KBM-7 (cell line): ENCODE measurements at regions not wholly inside any gene's neighbourhood (a gene's known extent, or its start where the extent isn't known, plus 50 kb on each side); places are given as distances from the start of the nearest gene placed in this dataset.
A peak's percentile ranks its signal among the peaks of the same experiment; 100 is the strongest.
"Not testable (repeated sequence)": the region's sequence is repeated elsewhere in the genome, so short reads cannot be mapped to it uniquely, and the experiment has no call there.

ENCODE experiments used
- DNase-seq: peaks from one replicate; pipeline ENCODE4 v3.0.0-alpha.2; 2015
- in situ Hi-C: fragments of 300-500 bp; cut with MboI; formaldehyde crosslinking; loops from 2 replicates; pipeline ENCODE4 v1.14.3; 2020; ENCODE audit warnings: low sequenced_read_pairs, low pct_unique_long_range_greater_than_20kb, mixed read lengths

DNA sequence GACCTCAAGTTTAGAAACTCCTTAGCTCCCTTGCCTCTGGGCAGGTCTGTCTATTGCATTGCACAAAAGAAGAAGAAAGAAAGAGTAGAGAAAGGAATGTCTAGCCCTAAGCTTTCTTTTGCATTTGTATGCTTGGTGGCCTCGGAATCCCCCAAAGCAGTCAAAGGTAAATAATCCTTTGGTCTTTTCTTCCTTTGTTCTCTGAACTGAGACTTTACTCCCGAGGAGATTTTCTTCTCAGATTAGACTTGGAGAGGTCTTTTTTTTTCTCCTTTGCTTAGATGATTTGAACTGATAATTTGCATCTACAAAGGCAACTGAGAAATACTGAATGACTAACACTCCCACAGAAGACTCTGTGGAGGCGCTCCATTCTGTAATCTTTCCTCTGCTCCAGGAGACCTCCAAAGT is 93.2 kb downstream of the AKR1D1 start:
- in situ Hi-C loops: no loop called here
- no peak for DNase-seq

DNA sequence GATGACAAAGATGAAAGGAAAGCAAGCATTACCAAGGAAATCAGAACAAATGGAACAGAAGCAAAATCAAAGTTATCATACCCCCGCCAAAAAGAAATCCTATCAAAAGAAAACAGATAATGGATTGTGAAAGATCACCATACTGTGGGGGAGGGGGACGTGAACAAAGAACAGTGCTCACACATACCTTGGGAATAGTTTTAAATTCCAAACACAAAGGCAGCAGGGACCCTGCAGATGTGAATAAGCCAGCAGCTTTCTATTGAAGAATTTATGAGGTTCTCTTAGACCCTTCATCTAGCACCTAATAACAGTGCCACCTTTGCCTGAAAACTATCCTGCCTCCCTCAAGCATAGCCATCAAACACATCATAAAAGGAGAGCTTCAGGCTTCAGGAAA is 94.0 kb downstream of the AKR1D1 start:
- no peak for DNase-seq
- in situ Hi-C loops: no loop called here

GRCh38 chr7:138170959-138171703 is 94.9 kb downstream of the AKR1D1 start:
- in situ Hi-C loops: no loop called here
- DNase-seq: no peak

- in situ Hi-C loops: no loop called here
- DNase-seq: no peak
These were observed 97.3 kb downstream of the AKR1D1 start for GRCh38 chr7:138173548-138173947.

DNA sequence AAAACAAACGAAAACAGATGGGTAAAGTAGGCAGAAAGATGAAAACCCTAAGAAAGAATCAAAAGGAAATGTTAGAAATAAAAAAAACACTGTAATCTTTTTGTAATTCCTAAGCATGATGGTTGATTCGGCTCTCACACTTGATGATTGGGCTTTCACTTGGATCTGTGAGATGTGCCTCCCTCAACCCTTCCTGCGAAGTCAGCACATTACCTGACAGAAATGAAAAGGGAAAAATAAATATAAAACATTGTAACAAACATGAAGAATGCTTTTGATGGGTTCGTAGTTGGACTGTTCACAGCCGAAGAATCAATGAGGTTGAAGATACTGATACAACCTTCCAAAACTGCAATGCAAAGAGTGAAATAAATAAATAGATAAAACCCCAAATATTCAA is 99.8 kb downstream of the AKR1D1 start:
- DNase-seq: no peak
- in situ Hi-C loops: no loop called here

GRCh38 chr7:138184191-138184590 is 107.9 kb downstream of the AKR1D1 start:
- DNase-seq: no peak
- in situ Hi-C loops: no loop called here

GRCh38 chr7:138185132-138185908 is 109.1 kb downstream of the AKR1D1 start:
- DNase-seq: no peak
- in situ Hi-C loops: no loop called here

DNA sequence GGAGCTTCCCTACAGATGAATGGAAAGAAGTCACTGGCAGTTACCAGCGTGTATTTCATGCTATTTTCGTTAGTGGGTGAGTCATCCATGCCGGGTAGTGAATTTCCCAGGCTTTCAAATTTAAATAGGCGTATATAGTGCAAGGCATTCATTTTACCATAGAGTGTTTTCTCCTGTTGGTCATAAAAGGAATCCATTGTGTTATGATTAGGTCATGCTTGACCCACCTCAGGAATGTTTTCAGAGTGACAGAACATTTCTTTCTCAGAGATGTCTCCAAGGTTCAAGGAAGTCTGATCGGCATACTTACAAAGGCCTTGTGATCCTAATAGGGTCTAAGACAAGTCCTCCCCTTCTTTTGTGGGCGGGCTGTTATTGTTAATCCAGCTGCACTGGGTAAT is 110.7 kb downstream of the AKR1D1 start:
- in situ Hi-C loops: no loop called here

DNA sequence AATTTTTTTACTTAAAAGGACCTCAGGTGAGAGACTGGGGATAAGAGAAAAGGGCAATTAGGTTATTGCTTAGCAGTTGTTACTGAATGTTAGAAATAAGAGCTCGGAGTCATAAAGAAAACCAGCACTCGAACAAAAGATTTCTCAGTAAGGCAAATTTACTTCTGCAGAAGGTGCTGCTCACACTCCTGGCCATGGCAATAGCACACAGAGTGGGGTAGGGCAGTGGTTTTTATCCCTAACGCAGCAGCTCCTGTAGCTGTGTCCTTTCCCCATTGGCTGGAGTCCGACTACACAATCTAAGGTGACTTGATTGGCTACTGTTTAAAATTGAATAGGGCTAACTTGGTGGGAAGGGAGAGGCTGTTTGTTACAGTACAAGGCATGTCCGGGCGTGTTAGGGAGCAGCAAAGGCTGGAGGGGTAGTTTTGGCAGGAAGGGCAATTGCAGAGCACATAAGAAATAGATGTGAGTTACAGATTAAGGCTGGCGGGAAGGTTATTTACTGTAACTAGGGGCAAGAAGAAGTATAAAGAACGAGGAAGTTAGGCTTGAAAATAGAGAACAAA is 112.1 kb downstream of the AKR1D1 start:
- in situ Hi-C loops: no loop called here
- DNase-seq: peak; percentile 61

More for the DNA sequence above, 110.7 kb downstream of the AKR1D1 start:
- no peak for DNase-seq

GRCh38 chr7:138194567-138194966 is 118.3 kb downstream of the AKR1D1 start:
- no peak for DNase-seq

GRCh38 chr7:138195151-138195571 is 118.9 kb downstream of the AKR1D1 start:
- in situ Hi-C loops: no loop called here
- no peak for DNase-seq

More at GRCh38 chr7:138194567-138194966, 118.3 kb downstream of the AKR1D1 start:
- in situ Hi-C loops: no loop called here

DNA sequence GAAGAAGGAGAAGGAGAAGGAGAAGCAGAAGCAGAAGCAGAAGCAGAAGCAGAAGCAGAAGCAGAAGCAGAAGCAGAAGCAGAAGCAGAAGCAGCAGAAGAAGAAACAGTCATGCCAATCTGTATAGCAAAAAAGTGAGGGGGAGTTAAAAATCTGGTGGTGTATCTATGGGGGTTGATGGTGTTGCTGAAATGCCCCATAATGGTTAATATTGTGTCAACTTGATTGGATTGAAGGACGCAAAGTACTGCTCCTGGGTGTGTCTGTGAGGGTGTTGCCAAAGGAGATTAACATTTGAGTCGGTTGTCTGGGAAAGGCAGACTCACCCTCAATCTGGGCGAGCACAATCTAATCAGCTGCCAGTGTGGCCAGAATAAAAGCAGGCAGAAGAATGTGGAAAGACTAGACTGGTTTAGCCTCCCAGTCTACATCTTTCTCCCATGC is 120.3 kb downstream of the AKR1D1 start:
- in situ Hi-C loops: not testable (repeated sequence)
- DNase-seq: peak; percentile 61

- no peak for DNase-seq
- in situ Hi-C loops: no loop called here
These were observed 121.0 kb downstream of the AKR1D1 start for GRCh38 chr7:138196971-138197896.

- in situ Hi-C loops: no loop called here
- no peak for DNase-seq
These were observed 128.2 kb downstream of the AKR1D1 start for GRCh38 chr7:138204285-138204981.

DNA sequence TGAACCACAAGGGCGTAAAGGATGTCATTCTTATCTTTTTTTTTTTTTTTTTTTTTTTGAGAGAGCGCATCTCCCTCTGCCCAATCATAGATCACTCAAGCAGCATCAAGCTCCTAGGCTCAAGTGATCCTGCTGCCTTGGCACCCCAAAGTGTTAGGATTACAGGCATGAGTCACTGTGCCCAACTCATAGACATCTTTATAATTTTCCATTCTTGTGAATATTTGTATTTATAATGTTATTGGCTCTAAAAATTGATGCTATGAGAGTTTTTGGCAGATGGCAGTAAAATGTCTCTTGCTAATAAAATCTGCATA is 128.7 kb downstream of the AKR1D1 start:
- in situ Hi-C loops: no loop called here

GRCh38 chr7:138205614-138206150 is 129.4 kb downstream of the AKR1D1 start:
- in situ Hi-C loops: no loop called here

More for the DNA sequence above, 128.7 kb downstream of the AKR1D1 start:
- no peak for DNase-seq

GRCh38 chr7:138207555-138207971 is 131.3 kb downstream of the AKR1D1 start:
- no peak for DNase-seq
- in situ Hi-C loops: no loop called here

More at GRCh38 chr7:138205614-138206150, 129.4 kb downstream of the AKR1D1 start:
- no peak for DNase-seq

- DNase-seq: no peak
- in situ Hi-C loops: no loop called here
These were observed 131.9 kb downstream of the AKR1D1 start for GRCh38 chr7:138208142-138208570.
